H9 (cell line): ENCODE measurements at regions not wholly inside any gene's neighbourhood (a gene's known extent, or its start where the extent isn't known, plus 50 kb on each side); places are given as distances from the start of the nearest gene placed in this dataset.

Experiments
- DNase-seq: peaks from one replicate; pipeline ENCODE4 v3.0.0-alpha.2; 2017
- H2AFZ ChIP-seq: one replicate; pipeline ENCODE4 v1.6.1; 2013; ENCODE audit warnings: mild to moderate bottlenecking, low read length, control low read depth, moderate library complexity
- H2AK5ac ChIP-seq: 2 replicates; pipeline ENCODE4 v1.6.1; 2013; ENCODE audit warnings: low read length, control low read depth, mixed read lengths; ENCODE audit not compliant: insufficient read length
- H2BK120ac ChIP-seq: one replicate; pipeline ENCODE4 v1.6.1; 2013; ENCODE audit warnings: low read depth, mild to moderate bottlenecking, low read length, control low read depth, inconsistent platforms; ENCODE audit not compliant: poor library complexity, severe bottlenecking
- H2BK12ac ChIP-seq: 2 replicates; pipeline ENCODE4 v1.6.1; 2013; ENCODE audit warnings: low read length, control low read depth, mixed read lengths, low read depth; ENCODE audit not compliant: insufficient read length
- H2BK15ac ChIP-seq: 2 replicates; pipeline ENCODE4 v1.6.1; 2013; ENCODE audit warnings: low read depth, low read length, control low read depth
- H2BK20ac ChIP-seq: one replicate; pipeline ENCODE4 v1.6.1; 2013; ENCODE audit warnings: low read depth, mild to moderate bottlenecking, low read length, control low read depth, inconsistent platforms; ENCODE audit not compliant: poor library complexity, severe bottlenecking
- H2BK5ac ChIP-seq: 2 replicates; pipeline ENCODE4 v1.6.1; 2013; ENCODE audit warnings: low read length, control low read depth, mixed read lengths; ENCODE audit not compliant: insufficient read length
- H3K14ac ChIP-seq: 2 replicates; pipeline ENCODE4 v1.6.1; 2013; ENCODE audit warnings: low read length, control low read depth; ENCODE audit not compliant: insufficient read depth
- H3K18ac ChIP-seq: 2 replicates; pipeline ENCODE4 v1.6.1; 2013; ENCODE audit warnings: low read depth, mild to moderate bottlenecking, mixed read lengths, low read length, control low read depth; ENCODE audit not compliant: insufficient read length
- H3K23ac ChIP-seq: 2 replicates; pipeline ENCODE4 v1.6.1; 2013; ENCODE audit warnings: low read length, control low read depth, mixed read lengths, low read depth; ENCODE audit not compliant: insufficient read length
- H3K23me2 ChIP-seq: 2 replicates; pipeline ENCODE4 v1.6.1; 2013; ENCODE audit warnings: low read depth, mild to moderate bottlenecking, mixed read lengths, low read length, control low read depth; ENCODE audit not compliant: insufficient read length, poor library complexity, severe bottlenecking
- H3K27ac ChIP-seq: 2 replicates; pipeline ENCODE4 v1.5.1; 2013; ENCODE audit warnings: low read length, control low read depth, mixed read lengths, low read depth; ENCODE audit not compliant: insufficient read length
- H3K27me3 ChIP-seq: 2 replicates; pipeline ENCODE4 v1.6.1; 2013; ENCODE audit warnings: low read length, control low read depth, inconsistent platforms; ENCODE audit not compliant: insufficient read depth
- H3K4ac ChIP-seq: 2 replicates; pipeline ENCODE4 v1.6.1; 2013; ENCODE audit warnings: low read depth, mild to moderate bottlenecking, control low read depth, inconsistent platforms, low read length, moderate library complexity
- H3K4me1 ChIP-seq: 2 replicates; pipeline ENCODE4 v1.6.1; 2013; ENCODE audit warnings: low read length, control low read depth, inconsistent platforms; ENCODE audit not compliant: insufficient read depth
- H3K4me2 ChIP-seq: 2 replicates; pipeline ENCODE4 v1.6.1; 2013; ENCODE audit warnings: low read length, control low read depth, mixed read lengths; ENCODE audit not compliant: insufficient read length, insufficient read depth
- H3K56ac ChIP-seq: 2 replicates; pipeline ENCODE4 v1.6.1; 2013; ENCODE audit warnings: low read depth, mild to moderate bottlenecking, mixed read lengths, low read length, control low read depth; ENCODE audit not compliant: insufficient read length
- H3K79me1 ChIP-seq: 2 replicates; pipeline ENCODE4 v1.6.1; 2013; ENCODE audit warnings: low read depth, mild to moderate bottlenecking, moderate library complexity, low read length, control low read depth, inconsistent platforms; ENCODE audit not compliant: insufficient read depth, poor library complexity, severe bottlenecking
- H3K79me2 ChIP-seq: 2 replicates; pipeline ENCODE4 v1.6.1; 2013; ENCODE audit warnings: low read length, control low read depth, inconsistent platforms; ENCODE audit not compliant: insufficient read depth
- H3K9ac ChIP-seq: 2 replicates; pipeline ENCODE4 v1.6.1; 2013; ENCODE audit warnings: low read length, control low read depth, mixed read lengths; ENCODE audit not compliant: insufficient read length; ENCODE audit errors: extremely low read depth
- H3K9me3 ChIP-seq: one replicate; pipeline ENCODE4 v1.6.1; 2013; ENCODE audit warnings: low read depth, low read length, inconsistent platforms; ENCODE audit not compliant: control insufficient read depth
- H3T11ph ChIP-seq: one replicate; pipeline ENCODE4 v1.6.1; 2013; ENCODE audit warnings: mild to moderate bottlenecking, low read length, control low read depth, inconsistent platforms
- H4K20me1 ChIP-seq: one replicate; pipeline ENCODE4 v1.6.1; 2013; ENCODE audit not compliant: control insufficient read depth, insufficient read length, insufficient read depth
- H4K5ac ChIP-seq: 2 replicates; pipeline ENCODE4 v1.6.1; 2013; ENCODE audit warnings: low read depth, mild to moderate bottlenecking, mixed read lengths, low read length, control low read depth; ENCODE audit not compliant: insufficient read length
- H4K8ac ChIP-seq: replicated peaks from 2 replicates; pipeline ENCODE4 v1.6.1; 2013; ENCODE audit warnings: low read length, control low read depth, mixed read lengths, low read depth; ENCODE audit not compliant: insufficient read length
- H4K91ac ChIP-seq: 2 replicates; pipeline ENCODE4 v1.6.1; 2013; ENCODE audit warnings: low read depth, mild to moderate bottlenecking, moderate library complexity, mixed read lengths, low read length, control low read depth; ENCODE audit not compliant: insufficient read length
- H3K27ac Mint-ChIP-seq, 3 experiments: 2 replicates in 2 of 3; 3 replicates in 1 of 3; pipeline ENCODE4 v1.8.0; 2020 to 2021; ENCODE audit warnings: mixed read lengths in 3 of 3, mild to moderate bottlenecking in 1 of 3, moderate library complexity in 1 of 3
- H3K27me3 Mint-ChIP-seq: 2 replicates; pipeline ENCODE4 v1.8.0; 2021; ENCODE audit warnings: low read depth, mild to moderate bottlenecking, moderate library complexity, mixed read lengths
- H3K36me3 Mint-ChIP-seq, 3 experiments: 2 replicates in 2 of 3; 3 replicates in 1 of 3; pipeline ENCODE4 v1.8.0; 2020 to 2021; ENCODE audit warnings: low read depth in 3 of 3, mixed read lengths in 3 of 3; ENCODE audit not compliant: insufficient read depth in 1 of 3
- H3K4me1 Mint-ChIP-seq, 2 experiments: 2 replicates each; pipeline ENCODE4 v1.8.0; 2020; ENCODE audit warnings: mixed read lengths in 2 of 2
- H3K4me3 Mint-ChIP-seq, 2 experiments: 2 replicates in 1 of 2; 3 replicates in 1 of 2; pipeline ENCODE4 v1.8.0; 2020 to 2021; ENCODE audit warnings: mild to moderate bottlenecking in 2 of 2, mixed read lengths in 2 of 2, moderate library complexity in 1 of 2
- H3K9me3 Mint-ChIP-seq, 2 experiments: 2 replicates in 1 of 2; 3 replicates in 1 of 2; pipeline ENCODE4 v1.8.0; 2020; ENCODE audit warnings: mild to moderate bottlenecking in 2 of 2, mixed read lengths in 2 of 2, moderate library complexity in 1 of 2
- CTCF ChIP-seq: fragments of 200-600 bp; sonication (generic); conservative IDR thresholded peaks from 3 replicates; pipeline ENCODE4 v1.8.0; 2021; ENCODE audit warnings: antibody characterized with exemption, mild to moderate bottlenecking
- WGBS: extraction: QIAGEN DNeasy Blood & Tissue Kit; methylation state at CpG from one replicate; pipeline ENCODE4 v1.1.7; 2013; ENCODE audit warnings: missing lambda C conversion rate, low lambda C conversion rate, mixed read lengths; ENCODE audit not compliant: insufficient read length; ENCODE audit errors: extremely low coverage; 5-methylcytosine and 5-hydroxymethylcytosine counted together

GRCh38 chr22:48478124-48478523 lies 1349.5 kb downstream of the BRD1 start:
- H3K79me1 ChIP-seq = no peaks in the 10 kb centered on the region

More at GRCh38 chr22:48478124-48478523, 1349.5 kb downstream of the BRD1 start:
- Histone ChIP-seq H2BK120ac (no peak overlapping the region), H2AK5ac (no peak overlapping the region), H3K4me2 (no peak overlapping the region), H2BK12ac (no peak overlapping the region), H3K18ac (no peak overlapping the region), H4K8ac (no peak overlapping the region), H4K91ac (no peak overlapping the region), H3T11ph (no peak overlapping the region), H3K4ac (no peak overlapping the region), H2BK20ac (no peak overlapping the region), H2BK5ac (no peak overlapping the region), H2BK15ac (no peak overlapping the region), H3K79me2 (no peaks in the 10 kb centered on the region), H3K23ac (no peak overlapping the region), H4K20me1 (no peaks in the 10 kb centered on the region), H2AFZ (no peak overlapping the region), H3K9me3 (no peaks in the 10 kb centered on the region), H3K4me1 (peaks cover 4% of the 10 kb centered on the region; the same call in 1 of the 2 replicates), H3K27ac (no peak overlapping the region), H3K23me2 (no peaks in the 10 kb centered on the region), H3K56ac (no peak overlapping the region), H3K9ac (no peak overlapping the region), H3K27me3 (no peaks in the 10 kb centered on the region), H4K5ac (no peak overlapping the region), H3K14ac (no peak overlapping the region)
- TF ChIP-seq CTCF = no peak
- no peak for DNase-seq
- Mint-ChIP-seq H3K27me3 (no peaks in the 10 kb centered on the region; the same call in 1 of the 2 replicates), H3K4me3 (no peak overlapping the region), H3K9me3 (no peaks in the 10 kb centered on the region; a peak in 2 of 5 replicates), H3K36me3 (no peaks in the 10 kb centered on the region; a peak in 1 of 7 replicates), H3K27ac (no peak overlapping the region; a peak in 1 of 7 replicates), H3K4me1 (peaks cover 14 to 20% of the 10 kb centered on the region in 2 experiments)
- no CpG with 5 or more reads among the region's 11 CpGs for WGBS
